ENCODE measurements at regions not wholly inside any gene's neighbourhood (a gene's known extent, or its start where the extent isn't known, plus 50 kb on each side); places are given as distances from the start of the nearest gene placed in this dataset.

- Histone ChIP-seq H3K14ac (replicated peaks; ENCODE audit: low read depth, low read length) (no peak overlapping the region), H3K9me3 (ENCODE audit: control insufficient read depth, insufficient read depth, low read length) (no peaks in the 10 kb centered on the region), H3K36me3 (ENCODE audit: control insufficient read depth, insufficient read depth, low read length) (no peaks in the 10 kb centered on the region), H3K23ac (ENCODE audit: low read depth, low read length) (no peak overlapping the region), H3K9ac (ENCODE audit: low read depth, low read length) (no peak overlapping the region), H4K8ac (ENCODE audit: low read depth in 2 of 2, low read length in 2 of 2) (no peak overlapping the region), H4K91ac (ENCODE audit: insufficient read depth, low read depth, low read length) (no peak overlapping the region), H3K4me1 (ENCODE audit: control insufficient read depth, insufficient read depth, low read length) (no peaks in the 10 kb centered on the region), H3K4me3 (ENCODE audit: insufficient read depth, low read depth, low read length) (no peak overlapping the region), H2AFZ (replicated peaks; ENCODE audit: low read length, poor library complexity) (no peak overlapping the region), H2BK5ac (ENCODE audit: low read depth, low read length, poor library complexity, severe bottlenecking) (no peak overlapping the region), H3K79me1 (ENCODE audit: low read depth in 1 of 2, low read length in 2 of 2) (no peaks in the 10 kb centered on the region), H3K4me2 (ENCODE audit: low read depth, low read length) (no peak overlapping the region), H2BK20ac (ENCODE audit: low read depth, low read length) (no peak overlapping the region), H2BK120ac (ENCODE audit: low read depth, low read length) (no peak overlapping the region), H3K56ac (ENCODE audit: extremely low read depth, insufficient read depth, low read length) (no peak overlapping the region), H3K4ac (ENCODE audit: low read depth, low read length) (no peak overlapping the region), H2BK15ac (ENCODE audit: low read depth, low read length) (no peak overlapping the region), H2AK5ac (ENCODE audit: low read depth, low read length) (no peak overlapping the region), H4K5ac (ENCODE audit: low read depth, low read length) (no peak overlapping the region), H3K27me3 (ENCODE audit: control insufficient read depth, insufficient read depth, low read length) (peaks cover 5% of the 10 kb centered on the region), H3K18ac (ENCODE audit: low read depth, low read length) (no peak overlapping the region), H2AK9ac (replicated peaks; ENCODE audit: low read depth, low read length, poor library complexity) (no peak overlapping the region), H3K27ac (ENCODE audit: insufficient read depth, low read length) (no peak overlapping the region), H4K20me1 (ENCODE audit: insufficient read depth, low read length) (no peaks in the 10 kb centered on the region), H3K9me1 (ENCODE audit: insufficient read depth, low read length) (no peaks in the 10 kb centered on the region)
- TF ChIP-seq BHLHE40 (IDR thresholded peaks at IDR 0.05; ENCODE audit: low read depth, low read length) (no peak), RFX5 (IDR thresholded peaks at IDR 0.05; ENCODE audit: low read depth, low read length) (no peak), USF2 (IDR thresholded peaks at IDR 0.05; ENCODE audit: low read depth, low read length) (no peak), SMC3 (IDR thresholded peaks at IDR 0.05; ENCODE audit: low read depth, low read length) (no peak), MXI1 (IDR thresholded peaks at IDR 0.05; ENCODE audit: borderline replicate concordance, low read depth, low read length) (no peak), MAFK (IDR thresholded peaks at IDR 0.05; ENCODE audit: low read depth, low read length) (no peak), ELK1 (IDR thresholded peaks at IDR 0.05; ENCODE audit: borderline replicate concordance, low read depth, low read length) (no peak), POLR2A (IDR thresholded peaks at IDR 0.05; ENCODE audit: low read depth, low read length) (no peak)
- in situ Hi-C loops (cut with MboI; ENCODE audit: low sequenced_read_pairs) (no loop called here), dilution Hi-C loops (cut with HindIII; ENCODE audit: low sequenced_read_pairs, unreplicated experiment) (no loop called here), intact Hi-C loops (cut with micrococcal nuclease) (loop anchor here (5.0 kb wide), 1 partner anchor 115 kb away; no protein-coding TSS in a partner anchor)
- POLR2A ChIA-PET (ENCODE audit: unreplicated experiment): no interaction called here
- DNase-seq: no peak
- WGBS, 2 experiments (ENCODE audit: extremely low coverage in 2 of 2, insufficient read length in 1 of 2): no CpG with 5 or more reads among the region's 5 CpGs
- CTCF ChIA-PET: no interaction called here
- no TSS peak for BruUV-seq (replicated peaks)
- no peak for ATAC-seq (ENCODE audit: low read depth)
Measured at GRCh38 chr14:22097072-22097471, 423.5 kb upstream of the OR4E1 start.

Data from IMR-90 (cell line).